CD4-positive, alpha-beta T cell treated with Interleukin-4 for 1 hour (primary cell): ENCODE measurements at regions not wholly inside any gene's neighbourhood (a gene's known extent, or its start where the extent isn't known, plus 50 kb on each side); places are given as distances from the start of the nearest gene placed in this dataset.
"Not testable (repeated sequence)": the region's sequence is repeated elsewhere in the genome, so short reads cannot be mapped to it uniquely, and the experiment has no call there.

ENCODE experiments used
- DNase-seq, 2 donors: peaks; one replicate each; pipeline ENCODE4 v3.0.0-alpha.2; 2020 to 2022

GRCh38 chr10:86579883-86580520 lies 58.4 kb upstream of the WAPL start:
- no peak for DNase-seq

- DNase-seq = peak in 1 of 2 donors; percentile 30
Observed at GRCh38 chr10:86580521-86580891, 58.9 kb upstream of the WAPL start.

GRCh38 chr10:86583983-86584382 lies 62.4 kb upstream of the WAPL start:
- no peak for DNase-seq

GRCh38 chr10:86585037-86585929 lies 63.7 kb upstream of the WAPL start:
- peak; percentile 72 to 73 for DNase-seq

- no peak for DNase-seq
Observed at GRCh38 chr10:86586516-86586915, 64.9 kb upstream of the WAPL start.

- DNase-seq = not testable (repeated sequence)
Observed at GRCh38 chr10:86588781-86589180, 65.6 kb upstream of the OPN4 start.

- DNase-seq = no peak
Observed at GRCh38 chr10:86591436-86591835, 62.9 kb upstream of the OPN4 start.

GRCh38 chr10:86592413-86592812 lies 61.9 kb upstream of the OPN4 start:
- DNase-seq = no peak

GRCh38 chr10:86594535-86594934 lies 59.8 kb upstream of the OPN4 start:
- no peak for DNase-seq

- DNase-seq = no peak
Observed at GRCh38 chr10:86595496-86595895, 58.9 kb upstream of the OPN4 start.

GRCh38 chr10:86596266-86596665 lies 58.1 kb upstream of the OPN4 start:
- no peak for DNase-seq

- DNase-seq = no peak
Observed at GRCh38 chr10:86597306-86597705, 57.0 kb upstream of the OPN4 start.

- no peak for DNase-seq
Observed at GRCh38 chr10:86598151-86598550, 56.2 kb upstream of the OPN4 start.

- no peak for DNase-seq
Observed at GRCh38 chr10:86599041-86599440, 55.3 kb upstream of the OPN4 start.

GRCh38 chr10:86599729-86600128 lies 54.6 kb upstream of the OPN4 start:
- DNase-seq = peak in 1 of 2 donors; percentile 3

GRCh38 chr10:86600296-86600695 lies 54.1 kb upstream of the OPN4 start:
- no peak for DNase-seq

- DNase-seq = no peak
Observed at GRCh38 chr10:86601956-86602602, 52.3 kb upstream of the OPN4 start.

- no peak for DNase-seq
Observed at GRCh38 chr10:86603256-86603655, 51.1 kb upstream of the OPN4 start.
